Pancreas (tissue), 10 donors: ENCODE measurements at regions not wholly inside any gene's neighbourhood (a gene's known extent, or its start where the extent isn't known, plus 50 kb on each side); places are given as distances from the start of the nearest gene placed in this dataset.

Experiments used
- ATAC-seq, 4 donors: fragments of 200-7000 bp; cut with Tn5 transposase; one replicate each; pipeline versions ENCODE4 v1.8.0 to v1.9.1; 2020; ENCODE audit warnings: mild to moderate bottlenecking in 4 of 4, moderate library complexity in 4 of 4
- DNase-seq, 6 donors: peaks; one replicate each; pipeline ENCODE4 v3.0.0-alpha.2; 2020
- FAIRE-seq: peaks from 2 replicates; lab custom pipeline; 2012; peaks lifted over from hg19 to GRCh38; lab: Jason Lieb, UNC
- H3K27ac ChIP-seq, 4 donors: fragments of 200-600 bp; sonication (generic); 1 replicate in 3 of 4; 2 replicates in 1 of 4; pipeline versions ENCODE4 v1.5.0 to v1.8.0; 2020
- H3K27me3 ChIP-seq, 4 donors: fragments of 200-600 bp; one replicate each; pipeline ENCODE4 v1.8.0; 2021
- H3K36me3 ChIP-seq, 3 donors: fragments of 200-600 bp; sonication (generic) in 1 of 3; one replicate each; pipeline versions ENCODE4 v1.5.0 to v1.8.0; 2020 to 2021
- H3K4me1 ChIP-seq, 3 donors: fragments of 200-600 bp; one replicate each; pipeline ENCODE4 v1.8.0; 2021
- H3K4me3 ChIP-seq, 4 donors: fragments of 200-600 bp; sonication (generic) in 2 of 4; one replicate each; pipeline versions ENCODE4 v1.5.0 to v1.8.0; 2020 to 2021
- H3K9me3 ChIP-seq, 4 donors: fragments of 200-600 bp; one replicate each; pipeline ENCODE4 v1.8.0; 2021
- CTCF ChIP-seq, 4 donors: fragments of 200-600 bp; sonication (generic) in 3 of 4; IDR thresholded peaks; one replicate each; pipeline versions ENCODE4 v1.5.0 to v1.8.0; 2021; ENCODE audit warnings: antibody characterized with exemption in 4 of 4
- WGBS, 2 donors: extraction: QIAGEN DNeasy Blood & Tissue Kit; methylation state at CpG; one replicate each; pipeline ENCODE4 v1.1.7; 2013; 5-methylcytosine and 5-hydroxymethylcytosine counted together
- intact Hi-C, 3 donors: fragments of 100-400 bp; cut with DNase I; formaldehyde crosslinking; loops; one replicate each; pipeline versions ENCODE4 v1.11.1 to v1.14.2; 2022
- donor health status: healthy with polysubstance abuse.
- donor health status: DM: no; HTN: no; CAD: no; lungs with moderate emphysema.
- donor health status: DM: no; HTN: no; CAD: no.
- donor health status: control.
- donor health status: control.
- donor health status: Bipolar disorder and iron deficiency.
- donor health status: DM: yes; HTN: yes; CAD: no.
- donor health status: DM: no; HTN: no; CAD: no.
- donor health status: DM: no; HTN: no; CAD: no.
- donor health status: DM: yes; HTN: yes; CAD: no.

- DNase-seq, result no peak
- TF ChIP-seq CTCF (IDR thresholded peaks at IDR 0.05), result no peak
- Histone ChIP-seq H3K4me1 (no peaks in the 10 kb centered on the region), H3K36me3 (no peaks in the 10 kb centered on the region), H3K27me3 (peaks cover 0 to 5% (median 0%) of the 10 kb centered on the region in 4 donors), H3K4me3 (no peak overlapping the region), H3K27ac (no peak overlapping the region), H3K9me3 (no peaks in the 10 kb centered on the region)
- 73 to 88% methylated on average over 5 of the region's 5 CpGs for WGBS, 2 donors
- intact Hi-C loops, result no loop called here
- no peak for FAIRE-seq
- ATAC-seq, result no peak
Observed at GRCh38 chr22:47433627-47434026, 671.2 kb downstream of the TBC1D22A start.

GRCh38 chr22:47432683-47433082 is 670.2 kb downstream of the TBC1D22A start:
- Histone ChIP-seq H3K9me3 (no peaks in the 10 kb centered on the region), H3K27me3 (peaks cover 0 to 5% (median 0%) of the 10 kb centered on the region in 4 donors), H3K36me3 (no peaks in the 10 kb centered on the region), H3K4me3 (no peak overlapping the region), H3K4me1 (no peaks in the 10 kb centered on the region), H3K27ac (no peak overlapping the region)
- WGBS, 2 donors, result 56 to 60% methylated on average over 7 of the region's 7 CpGs
- TF ChIP-seq CTCF (IDR thresholded peaks at IDR 0.05), result no peak
- no peak for DNase-seq
- no peak for FAIRE-seq
- intact Hi-C loops, result no loop called here
- ATAC-seq, result no peak

- Histone ChIP-seq H3K4me1 (no peaks in the 10 kb centered on the region), H3K27me3 (no peaks in the 10 kb centered on the region), H3K27ac (no peak overlapping the region), H3K4me3 (no peak overlapping the region), H3K36me3 (no peaks in the 10 kb centered on the region), H3K9me3 (no peaks in the 10 kb centered on the region)
- WGBS, 2 donors, result 56 to 60% methylated on average over 21 of the region's 21 CpGs
- no peak for FAIRE-seq
- TF ChIP-seq CTCF (IDR thresholded peaks at IDR 0.05), result no peak
- no peak for ATAC-seq
- no peak for DNase-seq
- intact Hi-C loops, result no loop called here
Observed at GRCh38 chr22:47423861-47424820, 661.7 kb downstream of the TBC1D22A start.

- no peak for DNase-seq
- Histone ChIP-seq H3K27ac (no peak overlapping the region), H3K4me3 (no peak overlapping the region), H3K9me3 (no peaks in the 10 kb centered on the region), H3K36me3 (no peaks in the 10 kb centered on the region), H3K4me1 (no peaks in the 10 kb centered on the region), H3K27me3 (no peaks in the 10 kb centered on the region)
- TF ChIP-seq CTCF (IDR thresholded peaks at IDR 0.05), result no peak
- no peak for FAIRE-seq
- ATAC-seq, result no peak
- intact Hi-C loops, result no loop called here
- 54 to 63% methylated on average over 9 of the region's 9 CpGs for WGBS, 2 donors
Observed at GRCh38 chr22:47423266-47423665, 660.8 kb downstream of the TBC1D22A start.

- ATAC-seq (no peak), FAIRE-seq (no peak), DNase-seq (no peak)
- H3K4me1 ChIP-seq, result no peaks in the 10 kb centered on the region
- WGBS, 2 donors, result 69 to 74% methylated on average over 10 of the region's 10 CpGs
- intact Hi-C loops, result no loop called here
- no peaks in the 10 kb centered on the region for H3K36me3 ChIP-seq
- H3K9me3 ChIP-seq, result no peaks in the 10 kb centered on the region
- no peaks in the 10 kb centered on the region for H3K27me3 ChIP-seq
- TF ChIP-seq CTCF (IDR thresholded peaks at IDR 0.05), result no peak
- H3K4me3 ChIP-seq, result no peak overlapping the region
- H3K27ac ChIP-seq, result no peak overlapping the region
Observed at GRCh38 chr22:47422736-47423135, 660.3 kb downstream of the TBC1D22A start.
